CD4-positive, alpha-beta T cell (primary cell): ENCODE measurements at regions not wholly inside any gene's neighbourhood (a gene's known extent, or its start where the extent isn't known, plus 50 kb on each side); places are given as distances from the start of the nearest gene placed in this dataset.

ENCODE experiments used
- ATAC-seq: fragments of 200-7000 bp; cut with Tn5 transposase; one replicate; pipeline ENCODE4 v1.10.0; 2022; ENCODE audit warnings: mild to moderate bottlenecking; ENCODE audit not compliant: poor library complexity
- CTCF ChIA-PET: fragments of 350-600 bp; sonication (Branson Sonifier 250); formaldehyde crosslinking; loops from one replicate; lab custom pipeline; 2021; ENCODE audit warnings: antibody characterized with exemption, inconsistent platforms; lab: Charles Lee
- POLR2A ChIA-PET: fragments of 350-600 bp; sonication (Branson Sonifier 250); formaldehyde crosslinking; loops from one replicate; lab custom pipeline; 2021; ENCODE audit warnings: antibody characterized with exemption, inconsistent platforms; lab: Charles Lee
- DNase-seq, 14 experiments: peaks; one replicate each; pipeline ENCODE4 v3.0.0-alpha.2; 2013 to 2020; ENCODE audit warnings: mixed read lengths in 2 of 14
- H3K27ac ChIP-seq, 2 donors: one replicate each; pipeline versions ENCODE4 v1.5.1 to v1.7.0; 2013; ENCODE audit warnings: low read length in 2 of 2, low read depth in 1 of 2, mild to moderate bottlenecking in 1 of 2
- H3K27me3 ChIP-seq, 2 experiments: 1 replicate in 1 of 2; 2 replicates in 1 of 2; pipeline versions ENCODE4 v1.6.1 to v1.7.0; 2013; ENCODE audit warnings: low read length in 2 of 2, control low read depth in 1 of 2, mild to moderate bottlenecking in 1 of 2, moderate library complexity in 1 of 2; ENCODE audit not compliant: insufficient read depth in 2 of 2, control insufficient read depth in 1 of 2
- H3K36me3 ChIP-seq: one replicate; pipeline ENCODE4 v1.6.1; 2013; ENCODE audit warnings: low read length, control low read depth; ENCODE audit not compliant: insufficient read depth
- H3K4me1 ChIP-seq: one replicate; pipeline ENCODE4 v1.6.1; 2013; ENCODE audit warnings: low read length, control low read depth; ENCODE audit not compliant: insufficient read depth
- H3K4me3 ChIP-seq: one replicate; pipeline ENCODE4 v1.5.1; 2013; ENCODE audit warnings: mild to moderate bottlenecking, low read length, moderate library complexity
- H3K9me3 ChIP-seq, 2 experiments: 1 replicate in 1 of 2; 2 replicates in 1 of 2; pipeline versions ENCODE4 v1.6.1 to v1.7.0; 2013; ENCODE audit warnings: low read length in 2 of 2, mild to moderate bottlenecking in 2 of 2, control low read depth in 1 of 2, moderate library complexity in 1 of 2; ENCODE audit not compliant: control insufficient read depth in 1 of 2, insufficient read depth in 1 of 2
- H3K27ac Mint-ChIP-seq: one replicate; pipeline ENCODE4 v1.8.0; 2020; ENCODE audit warnings: mixed read lengths
- H3K27me3 Mint-ChIP-seq: one replicate; pipeline ENCODE4 v1.8.0; 2021; ENCODE audit warnings: mixed read lengths
- H3K36me3 Mint-ChIP-seq: one replicate; pipeline ENCODE4 v1.8.0; 2021; ENCODE audit warnings: low read depth, mixed read lengths
- H3K4me1 Mint-ChIP-seq: one replicate; pipeline ENCODE4 v1.8.0; 2021; ENCODE audit warnings: low read depth, mixed read lengths
- H3K4me3 Mint-ChIP-seq: one replicate; pipeline ENCODE4 v1.8.0; 2020; ENCODE audit warnings: mild to moderate bottlenecking, mixed read lengths
- H3K9me3 Mint-ChIP-seq: one replicate; pipeline ENCODE4 v1.8.0; 2020; ENCODE audit warnings: mixed read lengths
- CTCF ChIP-seq: fragments of 200-600 bp; IDR thresholded peaks from one replicate; pipeline ENCODE4 v1.8.0; 2022; ENCODE audit warnings: antibody characterized with exemption, mild to moderate bottlenecking
- intact Hi-C, 2 experiments: fragments of 100-400 bp; cut with DNase I in 1 of 2; cut with micrococcal nuclease in 1 of 2; formaldehyde crosslinking; loops; one replicate each; pipeline versions ENCODE4 v1.15.1 to v1.9.0; 2023 to 2025; cut with DNase I, micrococcal nuclease

- no peaks in the 10 kb centered on the region for H3K9me3 Mint-ChIP-seq
These were observed 573.8 kb downstream of the TSN start for GRCh38 chr2:122329278-122329677.

GRCh38 chr2:122333932-122334331 is 578.5 kb downstream of the TSN start:
- ChIA-PET CTCF (no interaction called here), POLR2A (no interaction called here)
- Mint-ChIP-seq H3K9me3 (no peaks in the 10 kb centered on the region), H3K36me3 (no peaks in the 10 kb centered on the region), H3K4me3 (no peak overlapping the region), H3K27ac (no peak overlapping the region), H3K27me3 (peaks cover 4% of the 10 kb centered on the region), H3K4me1 (no peaks in the 10 kb centered on the region)
- Histone ChIP-seq H3K4me3 (no peak overlapping the region), H3K9me3 (peaks cover 0 to 7% of the 10 kb centered on the region in 2 experiments), H3K27me3 (no peaks in the 10 kb centered on the region), H3K27ac (no peak overlapping the region), H3K36me3 (no peaks in the 10 kb centered on the region), H3K4me1 (no peaks in the 10 kb centered on the region)
- no peak for DNase-seq
- no peak for TF ChIP-seq CTCF
- ATAC-seq = no peak
- intact Hi-C loops = no loop called here

More at GRCh38 chr2:122329278-122329677, 573.8 kb downstream of the TSN start:
- DNase-seq = no peak
- no peak overlapping the region for H3K4me3 Mint-ChIP-seq
- H3K9me3 ChIP-seq = peaks cover 0 to 4% of the 10 kb centered on the region in 2 experiments
- intact Hi-C loops = no loop called here
- no peaks in the 10 kb centered on the region for H3K4me1 Mint-ChIP-seq
- H3K27ac ChIP-seq = no peak overlapping the region
- POLR2A ChIA-PET = no interaction called here
- H3K27ac Mint-ChIP-seq = no peak overlapping the region
- CTCF ChIA-PET = no interaction called here
- H3K27me3 Mint-ChIP-seq = peaks cover 8% of the 10 kb centered on the region
- H3K27me3 ChIP-seq = no peaks in the 10 kb centered on the region
- ATAC-seq = no peak
- no peak for TF ChIP-seq CTCF
- H3K36me3 Mint-ChIP-seq = no peaks in the 10 kb centered on the region
- H3K4me3 ChIP-seq = no peak overlapping the region
- no peaks in the 10 kb centered on the region for H3K4me1 ChIP-seq
- no peaks in the 10 kb centered on the region for H3K36me3 ChIP-seq

- Histone ChIP-seq H3K9me3 (peaks cover 0 to 4% of the 10 kb centered on the region in 2 experiments), H3K27ac (no peak overlapping the region), H3K27me3 (no peaks in the 10 kb centered on the region), H3K4me3 (no peak overlapping the region), H3K4me1 (no peaks in the 10 kb centered on the region), H3K36me3 (no peaks in the 10 kb centered on the region)
- Mint-ChIP-seq H3K27me3 (peaks cover 4% of the 10 kb centered on the region), H3K4me3 (no peak overlapping the region), H3K36me3 (no peaks in the 10 kb centered on the region), H3K9me3 (no peaks in the 10 kb centered on the region), H3K4me1 (no peaks in the 10 kb centered on the region), H3K27ac (no peak overlapping the region)
- CTCF ChIA-PET = no interaction called here
- ATAC-seq (no peak), DNase-seq (no peak)
- POLR2A ChIA-PET = no interaction called here
- intact Hi-C loops = no loop called here
- TF ChIP-seq CTCF = no peak
These were observed 582.5 kb downstream of the TSN start for GRCh38 chr2:122338000-122338399.
